Mesothelial cell of epicardium (in vitro differentiated cells): ENCODE measurements at regions not wholly inside any gene's neighbourhood (a gene's known extent, or its start where the extent isn't known, plus 50 kb on each side); places are given as distances from the start of the nearest gene placed in this dataset.

ENCODE experiments used
- DNase-seq, 2 experiments: peaks; one replicate each; pipeline ENCODE4 v3.0.0; 2021; ENCODE audit warnings: low spot score in 2 of 2; ENCODE audit not compliant: unreplicated experiment in 2 of 2
- H3K27ac Mint-ChIP-seq: 2 replicates; pipeline ENCODE4 v1.8.0; 2021; ENCODE audit warnings: mixed read lengths
- H3K27me3 Mint-ChIP-seq: 2 replicates; pipeline ENCODE4 v1.8.0; 2021; ENCODE audit warnings: low read depth, mixed read lengths
- H3K36me3 Mint-ChIP-seq: 2 replicates; pipeline ENCODE4 v1.8.0; 2021; ENCODE audit warnings: mixed read lengths
- H3K4me1 Mint-ChIP-seq: 2 replicates; pipeline ENCODE4 v1.8.0; 2021; ENCODE audit warnings: mixed read lengths
- H3K4me3 Mint-ChIP-seq: 2 replicates; pipeline ENCODE4 v1.8.0; 2021; ENCODE audit warnings: mild to moderate bottlenecking, moderate library complexity, mixed read lengths
- H3K9me3 Mint-ChIP-seq: 2 replicates; pipeline ENCODE4 v1.8.0; 2021; ENCODE audit warnings: mixed read lengths
- CTCF ChIP-seq: fragments of 200-600 bp; sonication (generic); IDR thresholded peaks from one replicate; pipeline ENCODE4 v1.5.0; 2021; ENCODE audit warnings: antibody characterized with exemption; ENCODE audit not compliant: unreplicated experiment

GRCh38 chr2:105571445-105571987 lies 172.7 kb upstream of the FHL2 start:
- H3K27ac Mint-ChIP-seq = no peak overlapping the region
- no peak overlapping the region for H3K4me3 Mint-ChIP-seq
- H3K9me3 Mint-ChIP-seq = no peaks in the 10 kb centered on the region
- H3K4me1 Mint-ChIP-seq = peaks cover 4% of the 10 kb centered on the region
- TF ChIP-seq CTCF = no peak
- H3K36me3 Mint-ChIP-seq = no peaks in the 10 kb centered on the region
- no peak for DNase-seq
- H3K27me3 Mint-ChIP-seq = peaks cover 55% of the 10 kb centered on the region

- no peak overlapping the region for H3K27ac Mint-ChIP-seq
These were observed 171.9 kb upstream of the FHL2 start for GRCh38 chr2:105570757-105571156.

GRCh38 chr2:105570326-105570725 lies 171.5 kb upstream of the FHL2 start:
- H3K9me3 Mint-ChIP-seq = no peaks in the 10 kb centered on the region
- no peaks in the 10 kb centered on the region for H3K4me1 Mint-ChIP-seq
- H3K36me3 Mint-ChIP-seq = no peaks in the 10 kb centered on the region
- no peak overlapping the region for H3K4me3 Mint-ChIP-seq
- H3K27ac Mint-ChIP-seq = no peak overlapping the region
- no peak for DNase-seq
- TF ChIP-seq CTCF = no peak
- peaks cover 50% of the 10 kb centered on the region for H3K27me3 Mint-ChIP-seq

More at GRCh38 chr2:105570757-105571156, 171.9 kb upstream of the FHL2 start:
- TF ChIP-seq CTCF = no peak
- Mint-ChIP-seq H3K4me1 (no peaks in the 10 kb centered on the region), H3K9me3 (no peaks in the 10 kb centered on the region), H3K4me3 (no peak overlapping the region), H3K36me3 (no peaks in the 10 kb centered on the region), H3K27me3 (peaks cover 54% of the 10 kb centered on the region)
- no peak for DNase-seq

GRCh38 chr2:105569606-105570005 lies 170.8 kb upstream of the FHL2 start:
- no peaks in the 10 kb centered on the region for H3K9me3 Mint-ChIP-seq
- H3K4me1 Mint-ChIP-seq = no peaks in the 10 kb centered on the region
- no peaks in the 10 kb centered on the region for H3K36me3 Mint-ChIP-seq
- H3K27ac Mint-ChIP-seq = no peak overlapping the region
- no peak overlapping the region for H3K4me3 Mint-ChIP-seq
- no peak for TF ChIP-seq CTCF
- no peak for DNase-seq
- peaks cover 46% of the 10 kb centered on the region for H3K27me3 Mint-ChIP-seq

GRCh38 chr2:105567996-105568494 lies 169.2 kb upstream of the FHL2 start:
- no peak overlapping the region for H3K4me3 Mint-ChIP-seq
- TF ChIP-seq CTCF = no peak
- no peaks in the 10 kb centered on the region for H3K36me3 Mint-ChIP-seq
- DNase-seq = no peak
- no peak overlapping the region for H3K27ac Mint-ChIP-seq
- H3K9me3 Mint-ChIP-seq = no peaks in the 10 kb centered on the region
- no peaks in the 10 kb centered on the region for H3K4me1 Mint-ChIP-seq
- peaks cover 41% of the 10 kb centered on the region for H3K27me3 Mint-ChIP-seq
